PFSK-1 (cell line): ENCODE measurements at regions not wholly inside any gene's neighbourhood (a gene's known extent, or its start where the extent isn't known, plus 50 kb on each side); places are given as distances from the start of the nearest gene placed in this dataset.

Source experiments
- FOXP2 ChIP-seq: optimal IDR thresholded peaks from 2 replicates; pipeline ENCODE3; 2011; ENCODE audit warnings: borderline replicate concordance, control low read depth, inconsistent platforms; ENCODE audit not compliant: insufficient read depth; ENCODE audit errors: extremely low read length, extremely low read depth
- POLR2AphosphoS5 ChIP-seq: IDR thresholded peaks from 2 replicates; pipeline ENCODE4 v1.6.1; 2012; ENCODE audit warnings: low read depth, mild to moderate bottlenecking, control low read depth, low read length, moderate library complexity
- REST ChIP-seq, 2 experiments: IDR thresholded peaks; 2 replicates each; pipeline versions ENCODE4 v1.6.1 to v1.8.0; 2011 to 2012; ENCODE audit warnings: low read depth in 2 of 2, low read length in 2 of 2, control low read depth in 1 of 2, inconsistent platforms in 1 of 2, mild to moderate bottlenecking in 1 of 2, moderate library complexity in 1 of 2; ENCODE audit not compliant: insufficient read depth in 1 of 2
- SIN3A ChIP-seq: IDR thresholded peaks from 2 replicates; pipeline ENCODE4 v1.6.1; 2012; ENCODE audit warnings: mild to moderate bottlenecking, low read length, moderate library complexity, borderline replicate concordance; ENCODE audit not compliant: insufficient read depth
- TAF1 ChIP-seq: IDR thresholded peaks from 2 replicates; pipeline ENCODE4 v1.6.1; 2012; ENCODE audit warnings: low read length, control low read depth, borderline replicate concordance; ENCODE audit not compliant: insufficient read depth

GRCh38 chr14:42642787-42643186 is 1036.1 kb downstream of the LRFN5 start:
- TF ChIP-seq TAF1 (no peak), POLR2AphosphoS5 (no peak), REST (IDR thresholded peaks at IDR 0.05; ENCODE audit: insufficient read depth in 1 of 2, low read depth in 2 of 2, low read length in 2 of 2) (no peak)

GRCh38 chr14:42633504-42634095 is 1026.9 kb downstream of the LRFN5 start:
- no peak for TF ChIP-seq REST (IDR thresholded peaks at IDR 0.05; ENCODE audit: insufficient read depth in 1 of 2, low read depth in 2 of 2, low read length in 2 of 2)
- no peak for TF ChIP-seq SIN3A
- TF ChIP-seq FOXP2 = no peak
- no peak for TF ChIP-seq POLR2AphosphoS5
- no peak for TF ChIP-seq TAF1

GRCh38 chr14:42629553-42629952 is 1022.9 kb downstream of the LRFN5 start:
- no peak for TF ChIP-seq SIN3A
- TF ChIP-seq TAF1 = no peak
- no peak for TF ChIP-seq REST (IDR thresholded peaks at IDR 0.05; ENCODE audit: insufficient read depth in 1 of 2, low read depth in 2 of 2, low read length in 2 of 2)
- TF ChIP-seq FOXP2 = no peak
- no peak for TF ChIP-seq POLR2AphosphoS5

- TF ChIP-seq FOXP2 (no peak), REST (IDR thresholded peaks at IDR 0.05; ENCODE audit: insufficient read depth in 1 of 2, low read depth in 2 of 2, low read length in 2 of 2) (no peak), POLR2AphosphoS5 (no peak), TAF1 (no peak), SIN3A (no peak)
Measured at GRCh38 chr14:42628602-42629001, 1021.9 kb downstream of the LRFN5 start.

- no peak for TF ChIP-seq SIN3A
- no peak for TF ChIP-seq FOXP2
- TF ChIP-seq TAF1 = no peak
- TF ChIP-seq POLR2AphosphoS5 = no peak
- no peak for TF ChIP-seq REST (IDR thresholded peaks at IDR 0.05; ENCODE audit: insufficient read depth in 1 of 2, low read depth in 2 of 2, low read length in 2 of 2)
Measured at GRCh38 chr14:42626986-42627385, 1020.3 kb downstream of the LRFN5 start.
